OCI-M2 (cell line): ENCODE measurements at regions not wholly inside any gene's neighbourhood (a gene's known extent, or its start where the extent isn't known, plus 50 kb on each side); places are given as distances from the start of the nearest gene placed in this dataset.

ENCODE experiments used
- DNase-seq: peaks from one replicate; lab custom pipeline; 2025; ENCODE audit not compliant: unreplicated experiment; lab: John Stamatoyannopoulos, UW

DNA sequence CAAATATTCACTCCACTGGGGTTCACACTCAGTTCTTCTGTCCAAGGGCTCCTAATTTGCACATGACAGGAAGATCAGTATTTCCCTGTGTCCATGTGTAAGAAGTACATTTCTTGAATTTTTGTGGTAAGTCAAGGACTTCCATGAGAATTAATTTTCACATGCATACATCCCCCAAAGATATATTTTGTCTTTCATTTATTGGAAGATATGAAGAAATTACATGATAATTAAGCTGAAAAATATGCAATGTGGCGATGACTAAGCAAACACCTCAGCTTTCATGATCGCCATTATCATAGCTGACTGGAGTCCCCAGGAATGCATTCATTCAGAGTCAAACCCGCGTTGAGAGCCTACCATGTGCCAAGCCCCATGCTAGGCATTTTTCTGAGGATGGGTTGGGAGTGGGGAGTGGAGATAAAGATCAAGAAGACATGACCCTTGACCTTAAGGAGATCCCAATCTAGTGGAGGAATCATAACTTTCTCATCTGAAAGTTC lies 104.6 kb upstream of the F3 start:
- DNase-seq, result no peak

DNA sequence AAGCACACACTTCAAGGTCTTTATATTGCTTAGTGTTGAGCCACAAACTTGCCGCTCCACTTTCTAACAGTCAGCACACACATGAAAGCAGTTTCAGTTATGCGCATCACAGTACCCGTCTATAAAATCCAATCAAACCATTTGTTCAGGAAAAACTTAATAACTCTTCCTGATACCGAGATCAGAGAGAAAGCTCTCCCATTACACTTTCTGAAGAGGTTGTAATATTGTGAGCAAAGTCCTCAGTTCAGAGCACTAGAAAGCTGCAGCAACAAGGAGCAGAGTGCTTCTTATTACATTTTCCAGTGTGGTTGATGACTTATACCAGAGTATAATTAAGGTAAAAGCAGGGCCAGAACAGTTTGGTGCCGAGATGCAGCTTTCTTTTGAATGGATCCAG lies 102.8 kb upstream of the F3 start:
- no peak for DNase-seq

DNA sequence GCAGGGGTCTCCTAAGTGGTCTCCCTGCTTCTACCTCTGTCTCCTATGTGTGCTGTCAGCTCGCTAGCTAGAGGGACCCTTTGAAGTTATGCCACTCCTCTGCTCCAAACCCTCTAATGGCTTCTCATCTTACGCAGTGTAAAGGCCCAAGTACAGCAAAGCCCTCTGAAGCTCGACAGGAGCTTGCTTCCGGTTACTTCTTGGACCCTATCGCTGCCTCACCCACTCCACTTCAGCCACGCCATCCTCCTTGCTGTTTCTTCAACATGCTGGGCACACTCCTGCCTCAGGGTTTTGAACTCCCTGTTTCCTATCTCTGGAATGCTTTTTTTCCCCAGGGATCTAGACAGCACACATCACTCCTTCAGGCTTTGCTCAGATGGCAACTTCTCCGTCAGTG lies 102.3 kb upstream of the F3 start:
- DNase-seq, result no peak

- DNase-seq, result no peak
Observed at GRCh38 chr1:94642617-94643321, 101.2 kb upstream of the F3 start.

GRCh38 chr1:94641990-94642389 lies 100.4 kb upstream of the F3 start:
- DNase-seq, result no peak

GRCh38 chr1:94640125-94640524 lies 98.6 kb upstream of the F3 start:
- no peak for DNase-seq

- no peak for DNase-seq
Observed at GRCh38 chr1:94637121-94637520, 95.6 kb upstream of the F3 start.

DNA sequence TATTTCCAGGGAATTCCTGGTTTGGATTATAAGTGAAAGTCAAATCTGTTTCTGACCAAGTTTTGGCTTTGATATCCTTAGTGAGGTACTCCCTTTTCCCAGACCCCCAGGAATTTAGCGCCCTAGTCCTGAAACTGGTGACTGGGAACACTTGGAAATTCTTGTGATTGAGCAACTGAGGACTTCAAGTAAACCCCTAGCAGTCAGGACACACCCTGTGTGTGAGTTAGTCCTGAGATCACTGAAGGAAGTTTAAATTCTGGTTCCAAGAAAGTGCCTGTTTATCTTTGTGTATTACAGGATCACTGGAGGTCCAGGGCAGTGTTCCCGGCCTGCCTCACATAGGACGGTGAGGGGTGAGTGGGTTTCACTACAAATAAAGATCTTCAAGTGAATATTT lies 95.1 kb upstream of the F3 start:
- no peak for DNase-seq

GRCh38 chr1:94636100-94636499 lies 94.5 kb upstream of the F3 start:
- DNase-seq, result no peak

GRCh38 chr1:94634977-94635416 lies 93.4 kb upstream of the F3 start:
- peak; percentile 3 for DNase-seq

DNA sequence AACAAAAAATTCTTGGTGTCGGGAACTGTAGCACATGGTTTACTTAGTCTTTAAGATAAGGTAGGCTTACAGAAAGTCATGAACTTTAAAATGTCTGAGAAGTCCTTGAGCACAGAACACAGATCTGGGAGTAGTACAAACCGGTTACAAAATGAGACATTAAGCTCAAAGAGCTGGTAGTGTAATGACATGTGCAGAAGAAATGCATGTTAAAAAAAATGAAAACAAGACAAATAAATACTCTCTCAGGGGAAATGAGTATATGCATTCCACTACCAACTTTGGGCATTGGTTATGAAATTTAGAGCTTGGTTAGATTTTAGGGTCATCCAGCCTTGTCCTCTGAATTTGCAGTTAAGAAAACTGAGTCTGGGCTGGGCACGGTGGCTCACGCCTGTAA lies 91.5 kb upstream of the F3 start:
- DNase-seq, result no peak

DNA sequence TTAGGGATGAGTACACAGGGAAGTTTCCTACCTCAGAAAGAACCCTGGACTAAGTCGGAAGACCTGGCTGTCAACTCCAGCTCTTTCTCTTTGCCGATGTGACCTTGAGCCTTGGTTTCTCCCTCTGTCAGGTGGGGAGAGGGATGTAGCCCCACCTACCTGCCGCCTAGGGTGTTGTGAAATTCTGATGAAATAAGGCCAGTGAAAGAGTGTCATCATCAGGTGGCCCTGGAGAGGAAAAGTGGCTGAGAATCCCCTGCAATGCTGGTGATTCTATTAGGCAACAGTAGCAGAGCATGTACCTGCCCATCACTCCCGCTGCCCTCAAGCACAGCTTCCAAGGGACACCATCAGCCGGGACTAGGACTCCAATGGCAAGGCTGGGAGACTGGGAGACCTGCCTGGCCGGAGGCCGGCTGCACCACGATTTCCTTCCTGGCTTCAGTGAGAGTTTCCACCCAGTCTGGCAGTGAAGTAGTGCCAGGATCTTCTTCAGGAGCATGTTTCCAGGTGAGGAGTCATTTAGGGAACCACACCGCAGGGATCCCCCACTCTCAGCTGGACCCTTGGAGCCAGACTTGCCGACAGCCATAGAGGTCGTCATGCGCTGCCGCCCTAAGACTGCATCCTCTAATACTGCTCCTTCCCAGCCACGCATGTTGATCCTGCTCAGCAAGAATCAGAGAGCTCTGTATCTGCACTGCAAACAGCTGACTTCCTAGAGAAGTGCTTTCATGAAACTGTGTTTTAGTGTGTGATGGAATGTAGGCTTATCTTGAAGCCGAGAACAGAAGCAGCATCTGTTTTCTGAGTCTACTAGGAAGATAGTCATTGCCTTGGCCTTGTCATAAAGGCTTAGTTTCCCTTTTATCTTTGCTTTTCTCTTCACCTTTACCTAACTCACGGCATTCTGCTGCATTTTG lies 88.0 kb upstream of the F3 start:
- DNase-seq, result no peak

DNA sequence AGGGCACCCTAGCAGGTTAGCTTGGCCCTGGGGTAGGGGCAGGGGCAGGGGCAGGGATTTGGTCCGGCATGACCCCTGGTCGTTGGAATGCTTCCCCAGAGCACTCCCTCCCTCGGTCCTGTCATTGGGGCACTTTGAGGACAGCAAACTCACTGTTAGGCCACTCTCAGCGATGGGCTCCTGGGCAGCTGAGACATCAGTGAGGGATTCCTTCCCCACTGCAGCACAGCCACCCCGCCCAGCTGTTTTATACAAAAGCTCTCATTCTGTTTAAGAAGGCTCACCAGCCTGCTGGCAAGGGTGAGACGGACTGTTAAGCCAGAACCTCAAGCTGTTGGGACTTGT lies 86.9 kb upstream of the F3 start:
- no peak for DNase-seq

GRCh38 chr1:94627771-94628498 lies 86.4 kb upstream of the F3 start:
- DNase-seq, result no peak

DNA sequence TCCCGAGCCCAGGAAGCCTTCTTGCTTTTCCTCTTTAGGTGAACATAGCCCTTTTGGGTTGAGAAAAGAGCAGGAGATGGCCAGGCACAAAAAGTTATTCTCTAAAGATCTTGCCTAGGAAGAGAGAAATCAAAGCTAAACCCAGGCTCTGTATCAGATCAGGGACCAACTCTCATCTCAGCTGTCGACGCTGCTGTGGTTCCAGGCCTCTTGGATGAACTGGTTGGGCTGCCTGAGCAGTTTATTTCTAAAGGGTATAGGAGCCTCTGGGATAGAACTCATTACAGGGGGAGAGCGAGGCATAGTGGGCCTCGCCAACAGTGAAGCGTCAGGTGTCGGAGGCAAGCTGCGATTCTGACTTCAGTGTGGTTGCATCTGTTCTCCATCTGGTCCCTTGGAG lies 82.6 kb upstream of the F3 start:
- DNase-seq, result no peak

GRCh38 chr1:94623560-94624148 lies 82.1 kb upstream of the F3 start:
- DNase-seq, result no peak

- DNase-seq, result no peak
Observed at GRCh38 chr1:94622757-94623156, 81.2 kb upstream of the F3 start.

GRCh38 chr1:94621802-94622201 lies 80.2 kb upstream of the F3 start:
- DNase-seq, result no peak

- no peak for DNase-seq
Observed at GRCh38 chr1:94621395-94621794, 79.8 kb upstream of the F3 start.

GRCh38 chr1:94620345-94621031 lies 78.9 kb upstream of the F3 start:
- DNase-seq, result no peak

DNA sequence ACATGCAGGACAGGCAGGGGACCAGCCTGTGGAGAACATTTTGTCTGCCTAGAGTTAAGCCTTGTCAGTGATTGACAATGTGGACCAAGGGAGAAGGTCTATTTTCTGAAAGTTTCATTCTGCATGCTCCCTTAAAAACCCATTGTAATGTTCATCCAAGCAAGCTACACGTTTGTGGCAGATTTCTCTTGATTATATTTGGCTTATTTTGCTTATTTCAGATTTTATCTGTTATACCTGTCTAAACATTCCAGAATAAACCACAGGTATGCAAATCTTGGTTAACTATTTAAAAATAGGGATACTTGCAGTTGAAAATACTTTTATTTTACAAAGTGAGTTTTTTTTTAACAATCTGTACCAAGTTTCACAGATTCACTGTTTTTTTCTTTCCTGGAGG lies 78.2 kb upstream of the F3 start:
- no peak for DNase-seq
